ENCODE measurements at regions not wholly inside any gene's neighbourhood (a gene's known extent, or its start where the extent isn't known, plus 50 kb on each side); places are given as distances from the start of the nearest gene placed in this dataset.

DNA sequence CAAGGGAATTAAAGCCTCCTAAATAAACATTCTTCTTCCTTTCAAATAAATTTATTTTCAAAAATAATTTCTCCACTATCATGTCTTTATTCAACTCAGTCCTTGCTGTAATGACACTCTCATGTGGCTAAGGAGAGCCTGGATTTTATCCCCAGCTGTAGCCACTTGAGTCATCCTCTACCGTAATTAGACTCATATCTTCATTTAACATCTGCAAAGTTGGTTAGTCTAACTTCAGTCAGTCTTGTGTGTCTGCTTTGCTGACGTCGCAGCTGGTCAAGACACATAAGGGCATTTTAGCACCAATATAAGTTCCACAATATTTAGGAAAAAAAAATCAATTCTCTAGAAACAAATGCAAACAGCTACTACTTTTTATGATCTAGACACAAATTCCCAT, 776.4 kb upstream of the ATXN8OS start:
- TF ChIP-seq EZH2phosphoT487 (IDR thresholded peaks at IDR 0.05; ENCODE audit: insufficient read depth, low read depth) (no peak), EZH2 (IDR thresholded peaks at IDR 0.05; ENCODE audit: insufficient read depth, poor library complexity, severe bottlenecking) (no peak)

All from GM23248 (cell line).